OCI-LY7 (cell line): ENCODE measurements at regions not wholly inside any gene's neighbourhood (a gene's known extent, or its start where the extent isn't known, plus 50 kb on each side); places are given as distances from the start of the nearest gene placed in this dataset.

ENCODE experiments used
- EZH2phosphoT487 ChIP-seq: fragments of 200-600 bp; sonication (generic); IDR thresholded peaks from 2 replicates; pipeline ENCODE4 v1.6.1; 2018; ENCODE audit warnings: low read depth, borderline replicate concordance, mild to moderate bottlenecking, mixed run types, antibody characterized with exemption, low read length, moderate library complexity, mixed read lengths
- TF ChIP-seq, protein P1 (sequence below): fragments of 200-600 bp; sonication (generic); conservative IDR thresholded peaks from 2 replicates; pipeline ENCODE4 v1.5.1; 2014; ENCODE audit warnings: mild to moderate bottlenecking, antibody characterized with exemption, low read length, moderate library complexity, mixed read lengths

- TF ChIP-seq, protein P1, sequence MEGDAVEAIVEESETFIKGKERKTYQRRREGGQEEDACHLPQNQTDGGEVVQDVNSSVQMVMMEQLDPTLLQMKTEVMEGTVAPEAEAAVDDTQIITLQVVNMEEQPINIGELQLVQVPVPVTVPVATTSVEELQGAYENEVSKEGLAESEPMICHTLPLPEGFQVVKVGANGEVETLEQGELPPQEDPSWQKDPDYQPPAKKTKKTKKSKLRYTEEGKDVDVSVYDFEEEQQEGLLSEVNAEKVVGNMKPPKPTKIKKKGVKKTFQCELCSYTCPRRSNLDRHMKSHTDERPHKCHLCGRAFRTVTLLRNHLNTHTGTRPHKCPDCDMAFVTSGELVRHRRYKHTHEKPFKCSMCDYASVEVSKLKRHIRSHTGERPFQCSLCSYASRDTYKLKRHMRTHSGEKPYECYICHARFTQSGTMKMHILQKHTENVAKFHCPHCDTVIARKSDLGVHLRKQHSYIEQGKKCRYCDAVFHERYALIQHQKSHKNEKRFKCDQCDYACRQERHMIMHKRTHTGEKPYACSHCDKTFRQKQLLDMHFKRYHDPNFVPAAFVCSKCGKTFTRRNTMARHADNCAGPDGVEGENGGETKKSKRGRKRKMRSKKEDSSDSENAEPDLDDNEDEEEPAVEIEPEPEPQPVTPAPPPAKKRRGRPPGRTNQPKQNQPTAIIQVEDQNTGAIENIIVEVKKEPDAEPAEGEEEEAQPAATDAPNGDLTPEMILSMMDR = no peak
- no peak for TF ChIP-seq EZH2phosphoT487
Measured at GRCh38 chr17:77383613-77384608, 243.1 kb downstream of the SEC14L1 start.
